ENCODE measurements at regions not wholly inside any gene's neighbourhood (a gene's known extent, or its start where the extent isn't known, plus 50 kb on each side); places are given as distances from the start of the nearest gene placed in this dataset.

- TF ChIP-seq CTCF (IDR thresholded peaks at IDR 0.05; ENCODE audit: insufficient read depth, low read depth, low read length) (no peak), EZH2 (IDR thresholded peaks at IDR 0.05; ENCODE audit: insufficient read depth, low read length) (no peak)
These were observed 69.5 kb upstream of the FOXN3 start for GRCh38 chr14:89486505-89486904.
